Fibroblast of lung (primary cell): ENCODE measurements at regions not wholly inside any gene's neighbourhood (a gene's known extent, or its start where the extent isn't known, plus 50 kb on each side); places are given as distances from the start of the nearest gene placed in this dataset.

Experiments used
- DNase-seq, 2 donors: peaks; one replicate each; pipeline versions ENCODE4 v3.0.0 to v3.0.0-alpha.2; 2010; ENCODE audit warnings: low read depth in 2 of 2
- H2AFZ ChIP-seq: 2 replicates; pipeline ENCODE4 v1.5.1; 2012; ENCODE audit warnings: low read length, control low read depth, inconsistent platforms
- H3K27ac ChIP-seq: 2 replicates; pipeline ENCODE4 v1.5.1; 2011; ENCODE audit warnings: low read length, control low read depth; ENCODE audit not compliant: insufficient read depth
- H3K27me3 ChIP-seq: 2 replicates; pipeline ENCODE4 v1.5.1; 2011; ENCODE audit warnings: mild to moderate bottlenecking, low read length; ENCODE audit not compliant: control insufficient read depth, insufficient read depth
- H3K36me3 ChIP-seq: 2 replicates; pipeline ENCODE4 v1.5.1; 2011; ENCODE audit warnings: low read length; ENCODE audit not compliant: control insufficient read depth, insufficient read depth
- H3K4me1 ChIP-seq: 2 replicates; pipeline ENCODE4 v1.5.1; 2011; ENCODE audit warnings: low read length; ENCODE audit not compliant: control insufficient read depth, insufficient read depth; ENCODE audit errors: extremely low read depth
- H3K4me2 ChIP-seq: 2 replicates; pipeline ENCODE4 v1.5.1; 2011; ENCODE audit warnings: low read length, control low read depth; ENCODE audit not compliant: insufficient read depth; ENCODE audit errors: extremely low read depth
- H3K4me3 ChIP-seq, 4 experiments: fragments of 200-600 bp in 1 of 4; sonication (generic) in 1 of 4; replicated peaks in 1 of 4; 2 replicates each; pipeline ENCODE4 v1.5.1; 2011 to 2016; ENCODE audit warnings: low read length in 4 of 4, low read depth in 3 of 4, mild to moderate bottlenecking in 3 of 4, control low read depth in 2 of 4, inconsistent platforms in 1 of 4, mixed read lengths in 1 of 4; ENCODE audit not compliant: insufficient read depth in 1 of 4; ENCODE audit errors: control extremely low read depth in 1 of 4
- H3K79me2 ChIP-seq: 2 replicates; pipeline ENCODE4 v1.5.1; 2012; ENCODE audit warnings: mild to moderate bottlenecking, low read length, inconsistent platforms; ENCODE audit not compliant: control insufficient read depth, insufficient read depth
- H3K9ac ChIP-seq: 2 replicates; pipeline ENCODE4 v1.5.1; 2011; ENCODE audit warnings: mild to moderate bottlenecking, low read length, control low read depth; ENCODE audit not compliant: insufficient read depth
- H3K9me3 ChIP-seq: 2 replicates; pipeline ENCODE4 v1.5.1; 2012; ENCODE audit warnings: low read depth, low read length; ENCODE audit not compliant: control insufficient read depth, insufficient read depth
- H4K20me1 ChIP-seq: 2 replicates; pipeline ENCODE4 v1.5.1; 2011; ENCODE audit warnings: low read length; ENCODE audit not compliant: control insufficient read depth, insufficient read depth; ENCODE audit errors: extremely low read depth
- CTCF ChIP-seq, 2 donors: IDR thresholded peaks in 1 of 2; conservative IDR thresholded peaks in 1 of 2; 1 replicate in 1 of 2; 2 replicates in 1 of 2; pipeline ENCODE4 v1.5.1; 2011 to 2012; ENCODE audit warnings: low read length in 2 of 2, control low read depth in 1 of 2, inconsistent platforms in 1 of 2, low read depth in 1 of 2, mild to moderate bottlenecking in 1 of 2
- EZH2 ChIP-seq: IDR thresholded peaks from 2 replicates; pipeline ENCODE4 v1.5.1; 2012; ENCODE audit warnings: low read length, control low read depth, mild to moderate bottlenecking; ENCODE audit errors: missing control alignments

- TF ChIP-seq CTCF (conservative IDR thresholded peaks at IDR 0.05 in 1 of 2, IDR thresholded peaks at IDR 0.05 in 1 of 2; ENCODE audit: low read depth in 1 of 2, low read length in 2 of 2) = no peak
- H3K27me3 ChIP-seq = no peaks in the 10 kb centered on the region
- H3K9me3 ChIP-seq = no peaks in the 10 kb centered on the region
- no peaks in the 10 kb centered on the region for H3K79me2 ChIP-seq
- no peaks in the 10 kb centered on the region for H3K36me3 ChIP-seq
- peaks cover 8% of the 10 kb centered on the region for H3K4me1 ChIP-seq
- H3K9ac ChIP-seq = no peak overlapping the region
- H3K4me2 ChIP-seq = no peak overlapping the region
- no peaks in the 10 kb centered on the region for H4K20me1 ChIP-seq
- H2AFZ ChIP-seq = no peak overlapping the region
- no peak for DNase-seq
- H3K27ac ChIP-seq = no peak overlapping the region
- H3K4me3 ChIP-seq = no peak overlapping the region
These were observed 177.0 kb upstream of the RBMS1 start for GRCh38 chr2:160670618-160671017.

- no peaks in the 10 kb centered on the region for H3K27me3 ChIP-seq
- H3K9ac ChIP-seq = no peak overlapping the region
- H3K79me2 ChIP-seq = no peaks in the 10 kb centered on the region
- peaks cover 3% of the 10 kb centered on the region for H3K4me1 ChIP-seq
- no peaks in the 10 kb centered on the region for H3K36me3 ChIP-seq
- TF ChIP-seq EZH2 (no peak), CTCF (conservative IDR thresholded peaks at IDR 0.05 in 1 of 2, IDR thresholded peaks at IDR 0.05 in 1 of 2; ENCODE audit: low read depth in 1 of 2, low read length in 2 of 2) (no peak)
- no peak overlapping the region for H3K4me3 ChIP-seq
- DNase-seq = no peak
- H3K4me2 ChIP-seq = no peak overlapping the region
- H2AFZ ChIP-seq = no peak overlapping the region
- no peak overlapping the region for H3K27ac ChIP-seq
- no peaks in the 10 kb centered on the region for H4K20me1 ChIP-seq
- no peaks in the 10 kb centered on the region for H3K9me3 ChIP-seq
These were observed 178.6 kb upstream of the RBMS1 start for GRCh38 chr2:160672211-160672610.

- Histone ChIP-seq H3K79me2 (no peaks in the 10 kb centered on the region), H3K36me3 (no peaks in the 10 kb centered on the region), H3K9me3 (no peaks in the 10 kb centered on the region), H3K4me1 (no peaks in the 10 kb centered on the region), H2AFZ (no peak overlapping the region), H4K20me1 (no peaks in the 10 kb centered on the region), H3K4me3 (no peak overlapping the region), H3K4me2 (no peak overlapping the region), H3K27me3 (no peaks in the 10 kb centered on the region), H3K9ac (no peak overlapping the region), H3K27ac (no peak overlapping the region)
- TF ChIP-seq CTCF (conservative IDR thresholded peaks at IDR 0.05 in 1 of 2, IDR thresholded peaks at IDR 0.05 in 1 of 2; ENCODE audit: low read depth in 1 of 2, low read length in 2 of 2) (no peak), EZH2 (no peak)
- DNase-seq = peak in 1 of 2 donors; percentile 79
These were observed 180.6 kb upstream of the RBMS1 start for GRCh38 chr2:160674146-160674750.
